HG02798 (cell line): ENCODE measurements at regions not wholly inside any gene's neighbourhood (a gene's known extent, or its start where the extent isn't known, plus 50 kb on each side); places are given as distances from the start of the nearest gene placed in this dataset.
A peak's percentile ranks its signal among the peaks of the same experiment; 100 is the strongest.
"Not testable (repeated sequence)": the region's sequence is repeated elsewhere in the genome, so short reads cannot be mapped to it uniquely, and the experiment has no call there.

ENCODE experiments used
- ATAC-seq: cut with Tn5 transposase; IDR thresholded peaks from one replicate; pipeline ENCODE4 v1.9.1; 2021; ENCODE audit warnings: mild to moderate bottlenecking; ENCODE audit not compliant: unreplicated experiment, poor library complexity

GRCh38 chr7:51452694-51453093 lies 136.1 kb upstream of the COBL start:
- no peak for ATAC-seq

- no peak for ATAC-seq
Observed at GRCh38 chr7:51451751-51452476, 135.3 kb upstream of the COBL start.

- no peak for ATAC-seq
Observed at GRCh38 chr7:51450541-51450940, 133.9 kb upstream of the COBL start.

GRCh38 chr7:51446785-51447184 lies 130.2 kb upstream of the COBL start:
- ATAC-seq: no peak

- ATAC-seq: no peak
Observed at GRCh38 chr7:51446356-51446755, 129.7 kb upstream of the COBL start.

GRCh38 chr7:51444936-51445335 lies 128.3 kb upstream of the COBL start:
- no peak for ATAC-seq

- ATAC-seq: peak; percentile 70
Observed at GRCh38 chr7:51430480-51431086, 114.0 kb upstream of the COBL start.

- ATAC-seq: no peak
Observed at GRCh38 chr7:51428217-51428887, 111.7 kb upstream of the COBL start.

GRCh38 chr7:51426163-51426562 lies 109.6 kb upstream of the COBL start:
- ATAC-seq: no peak

- not testable (repeated sequence) for ATAC-seq
Observed at GRCh38 chr7:51409934-51410333, 93.3 kb upstream of the COBL start.

GRCh38 chr7:51397608-51398007 lies 81.0 kb upstream of the COBL start:
- ATAC-seq: not testable (repeated sequence)

GRCh38 chr7:51393003-51393402 lies 76.4 kb upstream of the COBL start:
- ATAC-seq: not testable (repeated sequence)

- not testable (repeated sequence) for ATAC-seq
Observed at GRCh38 chr7:51389952-51390351, 73.3 kb upstream of the COBL start.

- ATAC-seq: not testable (repeated sequence)
Observed at GRCh38 chr7:51389216-51389812, 72.7 kb upstream of the COBL start.

GRCh38 chr7:51388241-51388640 lies 71.6 kb upstream of the COBL start:
- ATAC-seq: not testable (repeated sequence)

GRCh38 chr7:51386806-51387568 lies 70.4 kb upstream of the COBL start:
- not testable (repeated sequence) for ATAC-seq

- not testable (repeated sequence) for ATAC-seq
Observed at GRCh38 chr7:51386184-51386583, 69.6 kb upstream of the COBL start.

GRCh38 chr7:51382243-51382642 lies 65.6 kb upstream of the COBL start:
- not testable (repeated sequence) for ATAC-seq

GRCh38 chr7:51376420-51377092 lies 59.9 kb upstream of the COBL start:
- ATAC-seq: no peak

GRCh38 chr7:51374936-51375335 lies 58.3 kb upstream of the COBL start:
- ATAC-seq: no peak
